Upper lobe of left lung (tissue), 6 donors: ENCODE measurements at regions not wholly inside any gene's neighbourhood (a gene's known extent, or its start where the extent isn't known, plus 50 kb on each side); places are given as distances from the start of the nearest gene placed in this dataset.

ENCODE experiments used
- ATAC-seq, 2 donors: fragments of 200-7000 bp; cut with Tn5 transposase; one replicate each; pipeline ENCODE4 v1.9.1; 2022; ENCODE audit warnings: mild to moderate bottlenecking in 2 of 2, moderate library complexity in 2 of 2; ENCODE audit not compliant: low FRiP score in 2 of 2
- DNase-seq, 2 donors: peaks; one replicate each; pipeline ENCODE4 v3.0.0-alpha.2; 2019 to 2020
- H3K27ac ChIP-seq, 4 donors: fragments of 200-600 bp; sonication (generic); one replicate each; pipeline ENCODE4 v1.5.1; 2016 to 2019
- H3K27me3 ChIP-seq, 4 donors: fragments of 200-600 bp; sonication (generic); one replicate each; pipeline ENCODE4 v1.5.1; 2017 to 2019
- H3K36me3 ChIP-seq, 4 donors: fragments of 200-600 bp; sonication (generic); one replicate each; pipeline ENCODE4 v1.5.1; 2016 to 2019
- H3K4me1 ChIP-seq, 4 donors: fragments of 200-600 bp; sonication (generic); one replicate each; pipeline ENCODE4 v1.5.1; 2018 to 2019
- H3K4me3 ChIP-seq, 4 donors: fragments of 200-600 bp; sonication (generic); one replicate each; pipeline ENCODE4 v1.5.1; 2017 to 2019; ENCODE audit warnings: mild to moderate bottlenecking in 2 of 4, moderate library complexity in 1 of 4
- H3K9me3 ChIP-seq, 4 donors: fragments of 200-600 bp; sonication (generic); one replicate each; pipeline ENCODE4 v1.5.1; 2018 to 2019
- EP300 ChIP-seq, 4 donors: sonication (generic); formaldehyde crosslinking; IDR thresholded peaks; one replicate each; pipeline ENCODE4 v1.5.1; 2017; ENCODE audit warnings: antibody characterized with exemption in 4 of 4, control low read depth in 2 of 4
- POLR2A ChIP-seq, 4 donors: fragments of 450-650 bp; IDR thresholded peaks; one replicate each; pipeline ENCODE4 v1.5.1; 2016 to 2017; ENCODE audit warnings: antibody characterized with exemption in 4 of 4, mild to moderate bottlenecking in 2 of 4
- POLR2AphosphoS5 ChIP-seq, 2 donors: sonication (generic); formaldehyde crosslinking; IDR thresholded peaks; one replicate each; pipeline ENCODE4 v1.5.1; 2017; ENCODE audit warnings: antibody characterized with exemption in 2 of 2
- WGBS, 2 donors: methylation state at CpG; one replicate each; pipeline ENCODE4 v1.1.5; 2017 to 2018; 5-methylcytosine and 5-hydroxymethylcytosine counted together
- TF ChIP-seq, protein P1 (sequence below), 6 experiments: fragments of 450-650 bp in 4 of 6; fragments of 200-600 bp in 2 of 6; sonication (generic) in 2 of 6; IDR thresholded peaks; one replicate each; pipeline ENCODE4 v1.5.1; 2016 to 2019; ENCODE audit warnings: antibody characterized with exemption in 6 of 6
- donor health status: DM: no; HTN: no; CAD: no; lungs with moderate emphysema.
- donor health status: DM: no; HTN: yes; CAD: no; lungs with severe emphysema.

- Histone ChIP-seq H3K4me1 (peaks cover 0 to 7% (median 4%) of the 10 kb centered on the region in 4 donors), H3K36me3 (no peaks in the 10 kb centered on the region), H3K4me3 (no peak overlapping the region), H3K9me3 (no peaks in the 10 kb centered on the region), H3K27ac (no peak overlapping the region), H3K27me3 (no peaks in the 10 kb centered on the region)
- 58 to 62% methylated on average over 6 of the region's 6 CpGs for WGBS, 2 donors
- DNase-seq (no peak), ATAC-seq (peak in 1 of 2 donors; percentile 65)
- TF ChIP-seq POLR2AphosphoS5 (IDR thresholded peaks at IDR 0.05) (no peak), POLR2A (IDR thresholded peaks at IDR 0.05) (no peak), EP300 (IDR thresholded peaks at IDR 0.05) (no peak)
- TF ChIP-seq, protein P1, sequence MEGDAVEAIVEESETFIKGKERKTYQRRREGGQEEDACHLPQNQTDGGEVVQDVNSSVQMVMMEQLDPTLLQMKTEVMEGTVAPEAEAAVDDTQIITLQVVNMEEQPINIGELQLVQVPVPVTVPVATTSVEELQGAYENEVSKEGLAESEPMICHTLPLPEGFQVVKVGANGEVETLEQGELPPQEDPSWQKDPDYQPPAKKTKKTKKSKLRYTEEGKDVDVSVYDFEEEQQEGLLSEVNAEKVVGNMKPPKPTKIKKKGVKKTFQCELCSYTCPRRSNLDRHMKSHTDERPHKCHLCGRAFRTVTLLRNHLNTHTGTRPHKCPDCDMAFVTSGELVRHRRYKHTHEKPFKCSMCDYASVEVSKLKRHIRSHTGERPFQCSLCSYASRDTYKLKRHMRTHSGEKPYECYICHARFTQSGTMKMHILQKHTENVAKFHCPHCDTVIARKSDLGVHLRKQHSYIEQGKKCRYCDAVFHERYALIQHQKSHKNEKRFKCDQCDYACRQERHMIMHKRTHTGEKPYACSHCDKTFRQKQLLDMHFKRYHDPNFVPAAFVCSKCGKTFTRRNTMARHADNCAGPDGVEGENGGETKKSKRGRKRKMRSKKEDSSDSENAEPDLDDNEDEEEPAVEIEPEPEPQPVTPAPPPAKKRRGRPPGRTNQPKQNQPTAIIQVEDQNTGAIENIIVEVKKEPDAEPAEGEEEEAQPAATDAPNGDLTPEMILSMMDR (IDR thresholded peaks at IDR 0.05) = no peak
Measured at GRCh38 chr9:88742483-88742882, 207.5 kb downstream of the NXNL2 start.

DNA sequence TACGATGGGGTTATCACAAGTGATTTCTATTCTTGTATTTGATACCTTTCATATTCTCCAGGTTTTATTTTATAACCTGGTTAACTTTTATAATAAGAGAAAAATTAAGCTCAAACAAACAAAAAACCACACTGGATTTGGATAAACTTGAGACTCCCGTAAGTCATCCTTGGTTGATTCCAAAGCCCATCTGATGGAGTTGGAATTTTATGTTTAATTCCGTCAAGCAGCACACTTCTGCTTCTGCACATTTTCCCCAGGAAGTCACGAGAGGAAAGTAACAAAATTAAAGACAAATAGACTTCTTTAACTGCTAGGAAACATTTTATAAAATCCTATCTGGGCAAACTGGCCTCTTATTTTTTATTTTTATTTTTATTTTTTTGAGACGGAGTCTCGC is 207.9 kb downstream of the NXNL2 start:
- Histone ChIP-seq H3K27me3 (no peaks in the 10 kb centered on the region), H3K36me3 (no peaks in the 10 kb centered on the region), H3K4me1 (peaks cover 0 to 7% (median 5%) of the 10 kb centered on the region in 4 donors), H3K4me3 (no peak overlapping the region), H3K27ac (no peak overlapping the region), H3K9me3 (no peaks in the 10 kb centered on the region)
- no peak for TF ChIP-seq POLR2AphosphoS5 (IDR thresholded peaks at IDR 0.05)
- ATAC-seq = no peak
- 74 to 83% methylated on average over 6 of the region's 6 CpGs for WGBS, 2 donors
- no peak for DNase-seq

GRCh38 chr9:88745276-88746001 is 210.5 kb downstream of the NXNL2 start:
- ATAC-seq = no peak
- peaks cover 0 to 12% (median 6%) of the 10 kb centered on the region in 4 donors for H3K4me1 ChIP-seq
- no peaks in the 10 kb centered on the region for H3K27me3 ChIP-seq
- peak overlapping the region in 1 of 4 donors; percentile 4 for H3K27ac ChIP-seq
- no peaks in the 10 kb centered on the region for H3K9me3 ChIP-seq
- no peak for DNase-seq
- WGBS, 2 donors = 77 to 80% methylated on average over 2 of the region's 2 CpGs
- no peak for TF ChIP-seq POLR2A (IDR thresholded peaks at IDR 0.05)
- TF ChIP-seq POLR2AphosphoS5 (IDR thresholded peaks at IDR 0.05) = no peak
- TF ChIP-seq, protein P1 (IDR thresholded peaks at IDR 0.05) = no peak
- TF ChIP-seq EP300 (IDR thresholded peaks at IDR 0.05) = no peak
- no peak overlapping the region for H3K4me3 ChIP-seq
- no peaks in the 10 kb centered on the region for H3K36me3 ChIP-seq

DNA sequence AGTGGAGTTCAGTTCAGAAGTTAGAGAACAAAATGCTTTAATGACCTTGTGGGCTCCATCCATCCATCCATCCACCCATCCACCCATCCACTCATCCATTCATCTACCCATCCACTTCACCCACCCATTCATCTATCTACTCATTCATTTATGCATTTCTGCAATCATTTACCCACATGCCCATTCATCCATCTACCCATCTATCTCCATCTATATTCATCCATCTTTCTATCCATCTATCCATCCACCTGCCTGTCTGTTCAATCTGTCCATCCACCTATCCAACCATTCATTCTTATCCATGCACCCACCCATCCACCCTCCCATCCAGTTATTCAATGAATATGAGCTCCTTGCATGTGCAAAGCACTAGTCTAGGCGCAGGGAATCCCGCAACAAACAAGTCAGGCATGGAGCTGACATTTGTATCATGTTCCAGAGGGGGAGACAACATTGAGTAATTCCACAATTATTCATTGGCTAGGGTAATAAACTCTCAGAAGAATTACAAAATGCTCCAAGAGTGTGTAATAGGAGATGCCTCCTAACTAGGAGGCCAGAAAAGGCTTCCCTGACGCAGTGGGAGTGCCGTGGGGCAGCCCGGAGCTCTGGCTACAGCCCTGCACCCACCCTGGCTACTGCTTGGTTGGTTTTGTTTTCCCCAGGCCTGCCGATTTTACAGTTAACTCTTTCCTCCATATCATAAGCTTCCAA is 211.2 kb downstream of the NXNL2 start:
- WGBS, 2 donors = 44 to 51% methylated on average over 6 of the region's 6 CpGs
- H3K4me3 ChIP-seq = no peak overlapping the region
- H3K4me1 ChIP-seq = peaks cover 0 to 12% (median 6%) of the 10 kb centered on the region in 4 donors
- ATAC-seq (peak; percentile 48 to 75), DNase-seq (peak in 1 of 2 donors; percentile 39)
- no peaks in the 10 kb centered on the region for H3K9me3 ChIP-seq
- TF ChIP-seq, protein P1 (IDR thresholded peaks at IDR 0.05) = no peak
- TF ChIP-seq EP300 (IDR thresholded peaks at IDR 0.05) = no peak
- no peak for TF ChIP-seq POLR2A (IDR thresholded peaks at IDR 0.05)
- no peak for TF ChIP-seq POLR2AphosphoS5 (IDR thresholded peaks at IDR 0.05)
- H3K36me3 ChIP-seq = no peaks in the 10 kb centered on the region
- H3K27me3 ChIP-seq = no peaks in the 10 kb centered on the region
- H3K27ac ChIP-seq = peak overlapping the region in 2 of 4 donors; percentile 4 to 11

- ATAC-seq (no peak), DNase-seq (peak in 1 of 2 donors; percentile 30)
- H3K4me1 ChIP-seq = peaks cover 0 to 12% (median 6%) of the 10 kb centered on the region in 4 donors
- no peak overlapping the region for H3K4me3 ChIP-seq
- H3K27me3 ChIP-seq = no peaks in the 10 kb centered on the region
- TF ChIP-seq POLR2A (IDR thresholded peaks at IDR 0.05) (no peak), POLR2AphosphoS5 (IDR thresholded peaks at IDR 0.05) (no peak), EP300 (IDR thresholded peaks at IDR 0.05) (no peak)
- TF ChIP-seq, protein P1 (IDR thresholded peaks at IDR 0.05) = no peak
- no peaks in the 10 kb centered on the region for H3K9me3 ChIP-seq
- no peaks in the 10 kb centered on the region for H3K36me3 ChIP-seq
- H3K27ac ChIP-seq = peak overlapping the region in 2 of 4 donors; percentile 3 to 11
- WGBS, 2 donors = 59 to 61% methylated on average over 9 of the region's 9 CpGs
Measured at GRCh38 chr9:88746743-88747398, 211.9 kb downstream of the NXNL2 start.
